SW 1271 (cell line): ENCODE measurements at regions not wholly inside any gene's neighbourhood (a gene's known extent, or its start where the extent isn't known, plus 50 kb on each side); places are given as distances from the start of the nearest gene placed in this dataset.
A peak's percentile ranks its signal among the peaks of the same experiment; 100 is the strongest.
"Not testable (repeated sequence)": the region's sequence is repeated elsewhere in the genome, so short reads cannot be mapped to it uniquely, and the experiment has no call there.

Source experiments
- DNase-seq, 2 experiments: peaks; one replicate each; lab custom pipeline; 2025; lab: John Stamatoyannopoulos, UW

- DNase-seq, result no peak
Measured at GRCh38 chr3:159232966-159233365, 431.1 kb downstream of the MFSD1 start.

GRCh38 chr3:159233734-159234133 lies 431.9 kb downstream of the MFSD1 start:
- DNase-seq, result no peak

- DNase-seq, result no peak
Measured at GRCh38 chr3:159234306-159234705, 432.5 kb downstream of the MFSD1 start.

GRCh38 chr3:159236321-159236720 lies 434.5 kb downstream of the MFSD1 start:
- DNase-seq, result no peak

GRCh38 chr3:159237226-159237625 lies 435.4 kb downstream of the MFSD1 start:
- no peak for DNase-seq

- no peak for DNase-seq
Measured at GRCh38 chr3:159238646-159239045, 436.8 kb downstream of the MFSD1 start.

GRCh38 chr3:159239059-159239458 lies 437.2 kb downstream of the MFSD1 start:
- no peak for DNase-seq

GRCh38 chr3:159244933-159245332 lies 443.1 kb downstream of the MFSD1 start:
- DNase-seq, result no peak

- DNase-seq, result no peak
Measured at GRCh38 chr3:159245871-159246270, 444.0 kb downstream of the MFSD1 start.

GRCh38 chr3:159246385-159246784 lies 444.5 kb downstream of the MFSD1 start:
- DNase-seq, result no peak

GRCh38 chr3:159249472-159250174 lies 447.8 kb downstream of the MFSD1 start:
- no peak for DNase-seq

GRCh38 chr3:159250961-159251360 lies 449.1 kb downstream of the MFSD1 start:
- DNase-seq, result no peak

GRCh38 chr3:159252274-159252673 lies 450.4 kb downstream of the MFSD1 start:
- DNase-seq, result no peak

GRCh38 chr3:159252772-159253384 lies 451.0 kb downstream of the MFSD1 start:
- DNase-seq, result peak in 1 of 2 experiments; percentile 49

- no peak for DNase-seq
Measured at GRCh38 chr3:159253860-159254259, 452.0 kb downstream of the MFSD1 start.

GRCh38 chr3:159257954-159258353 lies 456.1 kb downstream of the MFSD1 start:
- no peak for DNase-seq

GRCh38 chr3:159258934-159259333 lies 457.1 kb downstream of the MFSD1 start:
- no peak for DNase-seq

GRCh38 chr3:159260049-159260662 lies 458.3 kb downstream of the MFSD1 start:
- DNase-seq, result peak; percentile 23 to 53

GRCh38 chr3:159261333-159261732 lies 459.5 kb downstream of the MFSD1 start:
- not testable (repeated sequence) for DNase-seq

- peak; percentile 30 to 46 for DNase-seq
Measured at GRCh38 chr3:159263750-159264553, 462.1 kb downstream of the MFSD1 start.

GRCh38 chr3:159265705-159266104 lies 463.9 kb downstream of the MFSD1 start:
- no peak for DNase-seq

GRCh38 chr3:159266779-159267178 lies 464.9 kb downstream of the MFSD1 start:
- no peak for DNase-seq
